A673 (cell line): ENCODE measurements at regions not wholly inside any gene's neighbourhood (a gene's known extent, or its start where the extent isn't known, plus 50 kb on each side); places are given as distances from the start of the nearest gene placed in this dataset.

Experiments
- BruUV-seq: library from RNA; stranded (reverse); fragments of 400-500 nt; replicated peaks from 2 replicates; lab custom pipeline; 2021; lab: Mats Ljungman, UMichigan
- CTCF ChIA-PET: fragments of 300-600 bp; sonication (Branson Sonifier 250); formaldehyde crosslinking; loops from one replicate; lab custom pipeline; 2022; ENCODE audit warnings: antibody characterized with exemption; lab: Charles Lee
- POLR2A ChIA-PET: fragments of 300-600 bp; sonication (Branson Sonifier 250); formaldehyde crosslinking; loops from one replicate; lab custom pipeline; 2022; ENCODE audit warnings: antibody characterized with exemption; ENCODE audit not compliant: low non-redundant PET; lab: Charles Lee
- DNase-seq: peaks from one replicate; pipeline ENCODE4 v3.0.0-alpha.2; 2015; ENCODE audit warnings: low spot score
- H3K27ac ChIP-seq: fragments of 200-600 bp; sonication (generic); 2 replicates; pipeline ENCODE4 v1.5.1; 2016; ENCODE audit warnings: mixed run types, low read depth, mild to moderate bottlenecking, mixed read lengths, antibody characterized with exemption, low read length; ENCODE audit not compliant: poor library complexity, severe bottlenecking
- H3K27me3 ChIP-seq: fragments of 200-600 bp; sonication (generic); replicated peaks from 2 replicates; pipeline ENCODE4 v1.6.1; 2017; ENCODE audit warnings: mixed run types, low read depth, mild to moderate bottlenecking, mixed read lengths, antibody characterized with exemption, low read length; ENCODE audit not compliant: insufficient read depth, poor library complexity
- H3K36me3 ChIP-seq: fragments of 200-600 bp; sonication (generic); 2 replicates; pipeline ENCODE4 v1.6.1; 2016; ENCODE audit warnings: mixed run types, mild to moderate bottlenecking, mixed read lengths, antibody characterized with exemption, low read length; ENCODE audit not compliant: insufficient read depth, poor library complexity, severe bottlenecking
- H3K4me1 ChIP-seq: fragments of 200-600 bp; sonication (generic); 2 replicates; pipeline ENCODE4 v1.6.1; 2017; ENCODE audit warnings: mixed run types, mild to moderate bottlenecking, mixed read lengths, antibody characterized with exemption, low read length; ENCODE audit not compliant: insufficient read depth, poor library complexity, severe bottlenecking
- H3K4me3 ChIP-seq: fragments of 200-600 bp; sonication (generic); 2 replicates; pipeline ENCODE4 v1.5.1; 2016; ENCODE audit warnings: low read depth, mixed run types, mild to moderate bottlenecking, mixed read lengths, low read length; ENCODE audit not compliant: poor library complexity, severe bottlenecking
- H3K9me3 ChIP-seq: fragments of 200-600 bp; sonication (generic); 2 replicates; pipeline ENCODE4 v1.6.1; 2016; ENCODE audit warnings: mixed run types, low read depth, mild to moderate bottlenecking, mixed read lengths, antibody characterized with exemption, low read length; ENCODE audit not compliant: poor library complexity, severe bottlenecking
- CTCF ChIP-seq: fragments of 300-800, 200-600 bp; sonication (generic); conservative IDR thresholded peaks from 2 replicates; pipeline ENCODE4 v1.5.1; 2017; ENCODE audit warnings: low read depth, mild to moderate bottlenecking, antibody characterized with exemption, low read length, moderate library complexity, mixed read lengths
- EZH2 ChIP-seq: fragments of 200-600 bp; sonication (generic); IDR thresholded peaks from 2 replicates; pipeline ENCODE4 v1.6.1; 2017; ENCODE audit warnings: borderline replicate concordance, low read depth, mild to moderate bottlenecking, mixed read lengths, antibody characterized with exemption, low read length; ENCODE audit not compliant: poor library complexity, severe bottlenecking
- intact Hi-C: fragments of 100-400 bp; cut with micrococcal nuclease; formaldehyde crosslinking; loops from one replicate; pipeline ENCODE4 v1.10.0; 2022; ENCODE audit not compliant: unreplicated experiment

GRCh38 chr12:115043079-115043478 is 359.1 kb upstream of the TBX3 start:
- Histone ChIP-seq H3K4me1 (no peaks in the 10 kb centered on the region), H3K27me3 (no peaks in the 10 kb centered on the region), H3K27ac (no peak overlapping the region), H3K9me3 (peaks cover 6% of the 10 kb centered on the region), H3K36me3 (no peaks in the 10 kb centered on the region), H3K4me3 (no peak overlapping the region)
- CTCF ChIA-PET: no interaction called here
- intact Hi-C loops: no loop called here
- no TSS peak for BruUV-seq
- POLR2A ChIA-PET: no interaction called here
- TF ChIP-seq CTCF (no peak), EZH2 (no peak)
- no peak for DNase-seq

- intact Hi-C loops: no loop called here
- no peaks in the 10 kb centered on the region for H3K27me3 ChIP-seq
- CTCF ChIA-PET: no interaction called here
- no peak overlapping the region for H3K27ac ChIP-seq
- POLR2A ChIA-PET: no interaction called here
- H3K4me3 ChIP-seq: no peak overlapping the region
- H3K4me1 ChIP-seq: no peaks in the 10 kb centered on the region
- TF ChIP-seq CTCF (no peak), EZH2 (no peak)
- no peaks in the 10 kb centered on the region for H3K36me3 ChIP-seq
- H3K9me3 ChIP-seq: peaks cover 6% of the 10 kb centered on the region
- BruUV-seq: no TSS peak
- DNase-seq: no peak
These were observed 358.4 kb upstream of the TBX3 start for GRCh38 chr12:115042341-115042740.

- no peak overlapping the region for H3K4me3 ChIP-seq
- no peaks in the 10 kb centered on the region for H3K4me1 ChIP-seq
- no peak for TF ChIP-seq EZH2
- no peak for TF ChIP-seq CTCF
- intact Hi-C loops: no loop called here
- POLR2A ChIA-PET: no interaction called here
- CTCF ChIA-PET: no interaction called here
- H3K9me3 ChIP-seq: peaks cover 15% of the 10 kb centered on the region
- DNase-seq: no peak
- no peaks in the 10 kb centered on the region for H3K27me3 ChIP-seq
- no TSS peak for BruUV-seq
- H3K36me3 ChIP-seq: no peaks in the 10 kb centered on the region
- no peak overlapping the region for H3K27ac ChIP-seq
These were observed 353.9 kb upstream of the TBX3 start for GRCh38 chr12:115037830-115038229.
